Mammary epithelial cell (primary cell): ENCODE measurements at regions not wholly inside any gene's neighbourhood (a gene's known extent, or its start where the extent isn't known, plus 50 kb on each side); places are given as distances from the start of the nearest gene placed in this dataset.

ENCODE experiments used
- EZH2 ChIP-seq: IDR thresholded peaks from 2 replicates; pipeline ENCODE4 v1.6.1; 2012; ENCODE audit warnings: low read length, inconsistent platforms, borderline replicate concordance
- TF ChIP-seq, protein P1 (sequence below), 2 donors: IDR thresholded peaks in 1 of 2; conservative IDR thresholded peaks in 1 of 2; 2 replicates each; pipeline ENCODE4 v1.5.1; 2011 to 2012; ENCODE audit warnings: inconsistent platforms in 2 of 2, low read length in 2 of 2, mild to moderate bottlenecking in 2 of 2, control low read depth in 1 of 2, low read depth in 1 of 2; ENCODE audit not compliant: insufficient read depth in 1 of 2; ENCODE audit errors: extremely low read depth in 1 of 2

DNA sequence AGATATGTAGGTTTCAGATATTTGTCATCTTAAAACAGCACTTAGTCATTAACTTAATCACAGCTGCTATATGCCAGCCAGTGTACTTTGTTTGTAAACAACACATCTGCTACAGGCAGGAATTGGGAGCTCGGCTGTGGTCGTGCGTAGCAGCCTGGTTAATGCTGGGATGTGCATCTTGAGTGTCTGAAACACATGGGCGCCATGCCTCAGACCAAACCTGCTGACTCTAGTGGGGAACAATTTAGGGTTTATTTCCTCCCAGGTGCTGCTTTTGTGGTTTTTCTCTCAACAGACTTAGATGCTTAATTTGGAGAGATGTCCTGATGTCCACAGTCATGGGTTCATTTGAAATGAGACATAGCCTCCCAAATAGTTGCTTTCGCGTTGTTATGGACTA lies 238.5 kb upstream of the TMTC4 start:
- TF ChIP-seq, protein P1, sequence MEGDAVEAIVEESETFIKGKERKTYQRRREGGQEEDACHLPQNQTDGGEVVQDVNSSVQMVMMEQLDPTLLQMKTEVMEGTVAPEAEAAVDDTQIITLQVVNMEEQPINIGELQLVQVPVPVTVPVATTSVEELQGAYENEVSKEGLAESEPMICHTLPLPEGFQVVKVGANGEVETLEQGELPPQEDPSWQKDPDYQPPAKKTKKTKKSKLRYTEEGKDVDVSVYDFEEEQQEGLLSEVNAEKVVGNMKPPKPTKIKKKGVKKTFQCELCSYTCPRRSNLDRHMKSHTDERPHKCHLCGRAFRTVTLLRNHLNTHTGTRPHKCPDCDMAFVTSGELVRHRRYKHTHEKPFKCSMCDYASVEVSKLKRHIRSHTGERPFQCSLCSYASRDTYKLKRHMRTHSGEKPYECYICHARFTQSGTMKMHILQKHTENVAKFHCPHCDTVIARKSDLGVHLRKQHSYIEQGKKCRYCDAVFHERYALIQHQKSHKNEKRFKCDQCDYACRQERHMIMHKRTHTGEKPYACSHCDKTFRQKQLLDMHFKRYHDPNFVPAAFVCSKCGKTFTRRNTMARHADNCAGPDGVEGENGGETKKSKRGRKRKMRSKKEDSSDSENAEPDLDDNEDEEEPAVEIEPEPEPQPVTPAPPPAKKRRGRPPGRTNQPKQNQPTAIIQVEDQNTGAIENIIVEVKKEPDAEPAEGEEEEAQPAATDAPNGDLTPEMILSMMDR (conservative IDR thresholded peaks at IDR 0.05 in 1 of 2, IDR thresholded peaks at IDR 0.05 in 1 of 2; ENCODE audit: extremely low read depth in 1 of 2, insufficient read depth in 1 of 2, low read depth in 1 of 2, low read length in 2 of 2) = no peak
- no peak for TF ChIP-seq EZH2
